BJ (cell line): ENCODE measurements at regions not wholly inside any gene's neighbourhood (a gene's known extent, or its start where the extent isn't known, plus 50 kb on each side); places are given as distances from the start of the nearest gene placed in this dataset.

Source experiments
- CTCF ChIA-PET: fragments of 350-600 bp; formaldehyde crosslinking; extraction: SDS; loops from one replicate; lab custom pipeline; 2021; ENCODE audit warnings: antibody characterized with exemption, inconsistent platforms; lab: Yijun Ruan, JAX
- POLR2A ChIA-PET: fragments of 300-600 bp; sonication (Branson Sonifier 250); formaldehyde crosslinking; extraction: SDS; loops from one replicate; lab custom pipeline; 2021; ENCODE audit warnings: antibody characterized with exemption; lab: Charles Lee
- DNase-seq: peaks from one replicate; pipeline ENCODE4 v3.0.0-alpha.2; 2011; ENCODE audit warnings: low read depth
- H3K27me3 ChIP-seq: 2 replicates; pipeline ENCODE4 v1.6.0; 2011; ENCODE audit warnings: low read length; ENCODE audit not compliant: control insufficient read depth, insufficient read depth
- H3K36me3 ChIP-seq: 2 replicates; pipeline ENCODE4 v1.5.1; 2011; ENCODE audit warnings: low read length; ENCODE audit not compliant: control insufficient read depth, insufficient read depth
- H3K4me3 ChIP-seq: 2 replicates; pipeline ENCODE4 v1.5.1; 2011; ENCODE audit warnings: low read depth, mild to moderate bottlenecking, control low read depth, low read length
- CTCF ChIP-seq: IDR thresholded peaks from 2 replicates; pipeline ENCODE4 v1.5.1; 2011; ENCODE audit warnings: low read depth, mild to moderate bottlenecking, control low read depth, inconsistent platforms, low read length, moderate library complexity; ENCODE audit not compliant: insufficient read depth

DNA sequence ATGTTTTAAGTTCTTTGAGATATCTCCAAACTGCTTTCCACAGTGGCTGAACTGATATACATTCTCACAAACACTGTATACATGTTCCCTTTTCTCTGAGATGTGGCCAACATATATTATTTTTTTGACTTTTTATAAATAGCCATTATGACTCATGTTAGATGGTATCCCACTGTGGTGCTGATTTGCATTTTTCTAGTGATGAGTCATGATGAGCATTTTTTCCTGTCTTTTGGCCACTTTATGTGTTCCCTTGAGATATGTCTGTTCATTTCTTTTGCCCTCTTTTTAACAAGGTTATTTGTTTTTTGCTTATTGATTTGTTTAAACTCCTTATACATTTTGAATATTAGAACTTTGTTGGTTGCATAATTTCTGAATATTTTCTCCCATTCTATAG lies 1055.1 kb downstream of the NXPH1 start:
- ChIA-PET CTCF (no interaction called here), POLR2A (no interaction called here)
- no peaks in the 10 kb centered on the region for H3K27me3 ChIP-seq
- DNase-seq: peak; percentile 3
- H3K4me3 ChIP-seq: no peak overlapping the region
- no peak for TF ChIP-seq CTCF
- H3K36me3 ChIP-seq: no peaks in the 10 kb centered on the region

DNA sequence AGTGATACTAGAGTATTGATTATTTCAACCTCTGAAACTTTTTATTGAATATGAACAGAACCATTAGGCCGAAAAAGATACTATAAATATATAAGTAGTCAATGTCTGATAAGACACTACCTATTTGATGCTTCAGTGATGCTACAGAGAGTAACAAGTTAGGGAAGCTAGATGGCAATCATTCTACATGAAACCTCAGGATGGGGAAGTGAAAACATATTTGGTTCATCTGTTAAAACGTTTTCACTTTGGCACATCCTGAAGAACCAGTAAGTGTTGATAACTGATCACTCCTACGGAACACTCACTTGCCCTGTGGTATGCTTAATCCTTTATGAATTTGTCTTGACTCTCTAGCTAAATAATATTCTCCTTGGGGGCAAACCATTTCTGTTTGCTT lies 1064.9 kb downstream of the NXPH1 start:
- CTCF ChIA-PET: no interaction called here
- Histone ChIP-seq H3K36me3 (no peaks in the 10 kb centered on the region), H3K27me3 (no peaks in the 10 kb centered on the region), H3K4me3 (no peak overlapping the region)
- POLR2A ChIA-PET: no interaction called here
- TF ChIP-seq CTCF: no peak
- DNase-seq: no peak

GRCh38 chr7:9502269-9502668 lies 1068.9 kb downstream of the NXPH1 start:
- CTCF ChIA-PET: no interaction called here
- no peak for TF ChIP-seq CTCF
- H3K27me3 ChIP-seq: no peaks in the 10 kb centered on the region
- H3K36me3 ChIP-seq: no peaks in the 10 kb centered on the region
- no peak for DNase-seq
- no peak overlapping the region for H3K4me3 ChIP-seq
- POLR2A ChIA-PET: no interaction called here

- H3K4me3 ChIP-seq: no peak overlapping the region
- ChIA-PET POLR2A (no interaction called here), CTCF (no interaction called here)
- DNase-seq: no peak
- H3K36me3 ChIP-seq: no peaks in the 10 kb centered on the region
- no peaks in the 10 kb centered on the region for H3K27me3 ChIP-seq
- TF ChIP-seq CTCF: no peak
Observed at GRCh38 chr7:9504678-9505077, 1071.3 kb downstream of the NXPH1 start.

GRCh38 chr7:9505516-9505915 lies 1072.1 kb downstream of the NXPH1 start:
- CTCF ChIA-PET: no interaction called here
- no peak for DNase-seq
- H3K4me3 ChIP-seq: no peak overlapping the region
- no peaks in the 10 kb centered on the region for H3K27me3 ChIP-seq
- POLR2A ChIA-PET: no interaction called here
- no peak for TF ChIP-seq CTCF
- H3K36me3 ChIP-seq: no peaks in the 10 kb centered on the region
